ENCODE measurements at regions not wholly inside any gene's neighbourhood (a gene's known extent, or its start where the extent isn't known, plus 50 kb on each side); places are given as distances from the start of the nearest gene placed in this dataset.

DNA sequence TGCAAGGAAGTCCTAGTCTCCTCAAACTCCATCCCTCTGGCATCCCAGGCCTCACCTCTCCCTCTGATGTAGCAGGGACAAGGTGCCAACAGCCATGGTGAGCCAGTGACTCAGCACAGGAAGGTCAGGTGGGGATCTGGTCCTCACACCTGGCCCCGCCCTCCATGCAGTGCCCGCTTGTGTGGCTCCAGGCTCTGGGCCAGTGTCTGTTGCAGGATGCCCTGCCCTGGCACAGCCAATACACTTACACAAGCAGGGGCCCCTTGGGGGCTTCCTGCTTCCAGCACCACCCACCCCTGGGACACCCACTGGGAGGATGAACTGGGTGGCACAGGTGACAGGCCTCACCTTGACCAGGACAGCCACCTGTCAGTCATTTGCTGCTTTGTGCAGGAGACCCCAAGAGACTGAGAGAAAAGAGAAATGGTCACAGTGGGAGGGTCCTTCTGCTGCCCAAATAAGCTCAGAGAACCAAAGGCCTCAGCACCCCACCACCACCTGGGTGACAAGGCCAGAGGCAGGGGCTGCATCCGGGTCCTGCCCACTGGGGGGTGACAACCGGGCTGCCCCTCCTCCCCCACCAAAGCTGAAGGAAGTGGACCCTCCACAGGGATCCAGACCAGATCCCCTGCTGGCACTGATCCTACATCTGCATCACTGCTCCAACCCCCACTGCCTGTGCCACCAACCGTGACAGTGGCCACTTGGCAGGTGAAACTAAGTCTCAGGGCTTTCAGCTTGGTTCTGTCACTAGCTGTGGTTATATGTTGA lies 658.8 kb upstream of the DEFB115 start:
- intact Hi-C loops (cut with DNase I), result no loop called here

DNA sequence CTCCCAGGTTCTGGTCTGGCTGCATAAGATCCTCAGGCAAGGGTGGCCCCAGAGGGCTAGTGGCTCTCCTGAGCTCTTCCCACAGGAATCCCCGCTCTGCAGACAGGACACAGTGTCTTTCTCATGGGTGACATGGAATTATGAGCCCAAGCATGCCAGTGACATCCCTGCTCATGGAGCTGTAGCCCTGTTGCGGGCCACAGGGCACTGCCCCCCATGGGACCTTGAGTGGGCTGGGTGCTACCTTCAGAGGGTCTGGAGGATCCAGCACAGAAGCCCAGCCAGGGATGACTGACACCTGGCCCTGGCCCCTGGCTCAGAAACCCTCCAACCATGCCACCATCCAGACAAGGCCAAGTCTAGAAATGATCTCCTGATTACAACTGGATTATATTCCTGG lies 657.5 kb upstream of the DEFB115 start:
- no peaks in the 10 kb centered on the region for H3K27me3 ChIP-seq
- no peaks in the 10 kb centered on the region for H3K9me3 ChIP-seq (replicated peaks in 1 of 3)
- no peak overlapping the region for H3K4me3 ChIP-seq
- intact Hi-C loops (cut with DNase I), result no loop called here
- no peaks in the 10 kb centered on the region for H3K4me1 ChIP-seq (replicated peaks in 1 of 2)
- DNase-seq, result no peak
- TF ChIP-seq POLR2A (IDR thresholded peaks at IDR 0.05), result no peak
- TF ChIP-seq, protein P1, sequence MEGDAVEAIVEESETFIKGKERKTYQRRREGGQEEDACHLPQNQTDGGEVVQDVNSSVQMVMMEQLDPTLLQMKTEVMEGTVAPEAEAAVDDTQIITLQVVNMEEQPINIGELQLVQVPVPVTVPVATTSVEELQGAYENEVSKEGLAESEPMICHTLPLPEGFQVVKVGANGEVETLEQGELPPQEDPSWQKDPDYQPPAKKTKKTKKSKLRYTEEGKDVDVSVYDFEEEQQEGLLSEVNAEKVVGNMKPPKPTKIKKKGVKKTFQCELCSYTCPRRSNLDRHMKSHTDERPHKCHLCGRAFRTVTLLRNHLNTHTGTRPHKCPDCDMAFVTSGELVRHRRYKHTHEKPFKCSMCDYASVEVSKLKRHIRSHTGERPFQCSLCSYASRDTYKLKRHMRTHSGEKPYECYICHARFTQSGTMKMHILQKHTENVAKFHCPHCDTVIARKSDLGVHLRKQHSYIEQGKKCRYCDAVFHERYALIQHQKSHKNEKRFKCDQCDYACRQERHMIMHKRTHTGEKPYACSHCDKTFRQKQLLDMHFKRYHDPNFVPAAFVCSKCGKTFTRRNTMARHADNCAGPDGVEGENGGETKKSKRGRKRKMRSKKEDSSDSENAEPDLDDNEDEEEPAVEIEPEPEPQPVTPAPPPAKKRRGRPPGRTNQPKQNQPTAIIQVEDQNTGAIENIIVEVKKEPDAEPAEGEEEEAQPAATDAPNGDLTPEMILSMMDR (IDR thresholded peaks at IDR 0.05), result no peak
- WGBS, 4 donors, result 57 to 100% (median 73%) methylated on average over 1 to 2 of the region's 2 CpGs
- no peak overlapping the region for H3K27ac ChIP-seq
- H3K36me3 ChIP-seq (replicated peaks in 1 of 2), result no peaks in the 10 kb centered on the region

More for the DNA sequence above, 658.8 kb upstream of the DEFB115 start:
- no peaks in the 10 kb centered on the region for H3K27me3 ChIP-seq
- no peak for TF ChIP-seq POLR2A (IDR thresholded peaks at IDR 0.05)
- TF ChIP-seq, protein P1 (IDR thresholded peaks at IDR 0.05), result no peak
- H3K9me3 ChIP-seq (replicated peaks in 1 of 3), result no peaks in the 10 kb centered on the region
- no peak for DNase-seq
- no peak overlapping the region for H3K4me3 ChIP-seq
- H3K27ac ChIP-seq, result no peak overlapping the region
- no peaks in the 10 kb centered on the region for H3K36me3 ChIP-seq (replicated peaks in 1 of 2)
- 69 to 100% (median 80%) methylated on average over 1 to 5 of the region's 5 CpGs for WGBS, 4 donors
- no peaks in the 10 kb centered on the region for H3K4me1 ChIP-seq (replicated peaks in 1 of 2)

DNA sequence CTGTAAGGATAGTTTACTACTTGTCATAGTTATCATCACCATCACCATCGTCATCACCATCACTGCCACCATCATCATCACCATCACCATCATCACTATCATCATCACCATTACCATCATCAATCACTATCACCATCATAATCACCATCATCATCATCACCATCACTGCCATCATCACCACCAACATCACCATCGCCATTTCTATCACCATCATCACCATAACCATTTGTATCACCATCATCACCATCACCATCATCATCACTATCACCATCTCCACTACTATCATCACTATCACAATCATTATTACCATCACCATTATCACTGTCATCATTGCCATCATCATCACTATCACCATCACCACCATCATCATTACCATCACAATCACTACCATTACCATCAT lies 655.5 kb upstream of the DEFB115 start:
- no peak for DNase-seq
- Histone ChIP-seq H3K9me3 (replicated peaks in 1 of 3) (no peaks in the 10 kb centered on the region), H3K36me3 (replicated peaks in 1 of 2) (no peaks in the 10 kb centered on the region), H3K4me1 (replicated peaks in 1 of 2) (no peaks in the 10 kb centered on the region), H3K27ac (no peak overlapping the region), H3K27me3 (no peaks in the 10 kb centered on the region), H3K4me3 (no peak overlapping the region)
- intact Hi-C loops (cut with DNase I), result no loop called here
- 47 to 59% (median 52%) methylated on average over 2 of the region's 2 CpGs for WGBS, 4 donors
- TF ChIP-seq, protein P1 (IDR thresholded peaks at IDR 0.05), result no peak
- TF ChIP-seq POLR2A (IDR thresholded peaks at IDR 0.05), result no peak

DNA sequence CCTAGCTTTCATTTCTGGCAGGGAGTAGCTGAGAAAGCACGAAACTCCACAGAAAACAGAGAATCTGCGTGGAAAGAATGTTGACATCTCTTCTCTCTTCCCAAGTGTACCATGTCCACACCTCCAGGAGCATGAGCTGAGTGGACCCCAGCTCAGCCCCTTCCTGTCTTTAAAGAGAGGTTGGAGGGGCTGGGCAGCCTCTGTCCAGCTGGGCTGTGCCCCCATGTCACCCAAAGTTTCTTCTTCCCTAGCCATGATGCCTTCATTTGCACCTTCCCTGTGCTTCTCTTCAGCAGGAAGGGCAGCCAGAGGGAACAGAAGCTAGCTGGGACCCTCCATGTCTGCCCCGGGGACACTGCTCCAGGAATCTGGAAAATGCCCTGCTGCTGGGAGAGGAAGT lies 655.0 kb upstream of the DEFB115 start:
- no peak for DNase-seq
- no peaks in the 10 kb centered on the region for H3K9me3 ChIP-seq (replicated peaks in 1 of 3)
- TF ChIP-seq POLR2A (IDR thresholded peaks at IDR 0.05), result no peak
- TF ChIP-seq, protein P1 (IDR thresholded peaks at IDR 0.05), result no peak
- WGBS, 4 donors, result 60 to 83% (median 72%) methylated on average over 2 to 3 of the region's 3 CpGs
- no peaks in the 10 kb centered on the region for H3K4me1 ChIP-seq (replicated peaks in 1 of 2)
- intact Hi-C loops (cut with DNase I), result no loop called here
- H3K4me3 ChIP-seq, result no peak overlapping the region
- H3K36me3 ChIP-seq (replicated peaks in 1 of 2), result no peaks in the 10 kb centered on the region
- H3K27me3 ChIP-seq, result no peaks in the 10 kb centered on the region
- no peak overlapping the region for H3K27ac ChIP-seq

All from adrenal gland (tissue), 9 donors.